ENCODE measurements at regions not wholly inside any gene's neighbourhood (a gene's known extent, or its start where the extent isn't known, plus 50 kb on each side); places are given as distances from the start of the nearest gene placed in this dataset.

DNA sequence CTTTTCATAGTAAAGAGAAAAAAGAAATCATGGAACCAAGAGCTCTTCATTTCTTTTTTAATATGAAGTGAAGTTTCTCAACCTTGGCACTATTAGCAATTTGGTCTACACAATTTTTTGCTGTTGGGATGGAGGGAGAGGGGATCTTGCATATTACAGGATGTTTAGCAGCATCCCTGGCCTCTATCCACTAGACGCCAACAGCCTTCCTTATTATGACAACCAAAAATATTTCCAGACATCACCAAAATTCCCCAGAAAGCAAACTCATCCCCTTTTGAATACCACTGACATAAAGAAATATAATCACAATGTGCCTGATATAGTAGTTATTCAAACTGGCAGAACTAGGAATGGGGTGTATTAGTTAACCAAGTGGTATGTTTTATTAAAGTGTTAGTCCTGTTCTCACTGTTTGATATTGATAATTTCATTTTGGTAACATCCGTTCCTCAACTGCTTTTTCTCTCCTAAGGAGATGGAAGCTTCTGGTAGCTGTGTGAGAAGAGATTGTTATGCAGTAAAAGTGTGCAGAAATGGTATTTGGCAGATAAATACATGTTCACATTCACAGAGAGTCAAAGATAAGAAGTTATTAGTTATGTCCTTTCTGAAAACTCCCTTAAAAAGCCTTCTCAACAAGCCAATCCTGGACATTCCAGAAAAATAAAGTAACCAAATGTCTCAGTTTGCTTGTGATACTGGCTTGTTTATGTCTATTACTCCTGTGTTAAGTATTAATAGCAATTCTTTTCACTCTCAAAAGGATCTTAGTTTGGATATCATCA is 699.9 kb downstream of the C12orf50 start:
- Histone ChIP-seq H3K9me3 (replicated peaks; ENCODE audit: control insufficient read depth, insufficient read depth, low read length) (no peaks in the 10 kb centered on the region), H4K20me1 (replicated peaks; ENCODE audit: control insufficient read depth, extremely low read depth, insufficient read depth, low read length) (no peaks in the 10 kb centered on the region), H3K9ac (replicated peaks; ENCODE audit: extremely low read depth, insufficient read depth, low read length) (no peak overlapping the region), H2AFZ (ENCODE audit: low read depth, low read length) (no peak overlapping the region), H3K4me3 (replicated peaks in 1 of 3; ENCODE audit: insufficient read depth in 1 of 3, low read depth in 1 of 3, low read length in 3 of 3) (no peak overlapping the region), H3K27ac (ENCODE audit: insufficient read depth, low read depth, low read length) (no peak overlapping the region), H3K27me3 (ENCODE audit: control insufficient read depth in 2 of 2, insufficient read depth in 2 of 2, low read length in 2 of 2) (peaks cover 0 to 2% of the 10 kb centered on the region in 2 experiments), H3K4me1 (ENCODE audit: control insufficient read depth, extremely low read depth, insufficient read depth, low read length) (peaks cover 22% of the 10 kb centered on the region), H3K36me3 (ENCODE audit: control insufficient read depth in 2 of 2, extremely low read depth in 1 of 2, insufficient read depth in 2 of 2, low read length in 2 of 2) (no peaks in the 10 kb centered on the region), H3K9me1 (replicated peaks; ENCODE audit: control insufficient read depth, extremely low read depth, insufficient read depth, low read length) (no peaks in the 10 kb centered on the region), H3K79me2 (ENCODE audit: control insufficient read depth, insufficient read depth, low read length) (no peaks in the 10 kb centered on the region), H3K4me2 (ENCODE audit: insufficient read depth, low read length) (no peak overlapping the region)
- CTCF ChIA-PET: no interaction called here
- no peak for FAIRE-seq
- intact Hi-C loops (cut with micrococcal nuclease): no loop called here
- TF ChIP-seq, protein P1, sequence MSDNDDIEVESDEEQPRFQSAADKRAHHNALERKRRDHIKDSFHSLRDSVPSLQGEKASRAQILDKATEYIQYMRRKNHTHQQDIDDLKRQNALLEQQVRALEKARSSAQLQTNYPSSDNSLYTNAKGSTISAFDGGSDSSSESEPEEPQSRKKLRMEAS (IDR thresholded peaks at IDR 0.05; ENCODE audit: insufficient read depth, insufficient read length): no peak
- TF ChIP-seq GATA2 (IDR thresholded peaks at IDR 0.05; ENCODE audit: insufficient read depth, insufficient read length, low read depth, low read length) (no peak), EZH2 (IDR thresholded peaks at IDR 0.05; ENCODE audit: borderline replicate concordance, low read depth, low read length, severe bottlenecking) (no peak), FOS (IDR thresholded peaks at IDR 0.05; ENCODE audit: borderline replicate concordance, insufficient read depth, low read length) (no peak), POLR2AphosphoS5 (IDR thresholded peaks at IDR 0.05; ENCODE audit: insufficient read depth, low read depth, low read length) (no peak), JUN (IDR thresholded peaks at IDR 0.05; ENCODE audit: borderline replicate concordance, insufficient read depth, insufficient read length, low read depth) (no peak), MYC (IDR thresholded peaks at IDR 0.05; ENCODE audit: low read depth, low read length) (no peak), POLR2A (IDR thresholded peaks at IDR 0.05; ENCODE audit: low read depth, low read length) (no peak)
- TF ChIP-seq, protein P2, sequence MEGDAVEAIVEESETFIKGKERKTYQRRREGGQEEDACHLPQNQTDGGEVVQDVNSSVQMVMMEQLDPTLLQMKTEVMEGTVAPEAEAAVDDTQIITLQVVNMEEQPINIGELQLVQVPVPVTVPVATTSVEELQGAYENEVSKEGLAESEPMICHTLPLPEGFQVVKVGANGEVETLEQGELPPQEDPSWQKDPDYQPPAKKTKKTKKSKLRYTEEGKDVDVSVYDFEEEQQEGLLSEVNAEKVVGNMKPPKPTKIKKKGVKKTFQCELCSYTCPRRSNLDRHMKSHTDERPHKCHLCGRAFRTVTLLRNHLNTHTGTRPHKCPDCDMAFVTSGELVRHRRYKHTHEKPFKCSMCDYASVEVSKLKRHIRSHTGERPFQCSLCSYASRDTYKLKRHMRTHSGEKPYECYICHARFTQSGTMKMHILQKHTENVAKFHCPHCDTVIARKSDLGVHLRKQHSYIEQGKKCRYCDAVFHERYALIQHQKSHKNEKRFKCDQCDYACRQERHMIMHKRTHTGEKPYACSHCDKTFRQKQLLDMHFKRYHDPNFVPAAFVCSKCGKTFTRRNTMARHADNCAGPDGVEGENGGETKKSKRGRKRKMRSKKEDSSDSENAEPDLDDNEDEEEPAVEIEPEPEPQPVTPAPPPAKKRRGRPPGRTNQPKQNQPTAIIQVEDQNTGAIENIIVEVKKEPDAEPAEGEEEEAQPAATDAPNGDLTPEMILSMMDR (IDR thresholded peaks at IDR 0.05; ENCODE audit: extremely low read depth in 1 of 2, insufficient read depth in 1 of 2, low read depth in 1 of 2, low read length in 2 of 2): no peak
- dilution Hi-C loops (cut with MboI; ENCODE audit: extremely low pct_ligation_motif_present, low sequenced_read_pairs): no loop called here
- no peak for DNase-seq (ENCODE audit: low read depth, low spot score)
- BruUV-seq (replicated peaks): no TSS peak
- POLR2A ChIA-PET: no interaction called here

Measured in endothelial cell of umbilical vein (primary cell).